GM12878 (cell line): ENCODE measurements at regions not wholly inside any gene's neighbourhood (a gene's known extent, or its start where the extent isn't known, plus 50 kb on each side); places are given as distances from the start of the nearest gene placed in this dataset.
"Not testable (repeated sequence)": the region's sequence is repeated elsewhere in the genome, so short reads cannot be mapped to it uniquely, and the experiment has no call there.

Source experiments
- ATAC-seq: fragments of 200-7000 bp; cut with Tn5 transposase; 3 replicates; pipeline ENCODE4 v1.9.1; 2020; ENCODE audit warnings: mild to moderate bottlenecking, moderate library complexity
- BruUV-seq: library from RNA; stranded (reverse); fragments of 400-500 nt; replicated peaks from 2 replicates; lab custom pipeline; 2021; lab: Mats Ljungman, UMichigan
- CTCF ChIA-PET: fragments of 300-600 bp; sonication (Branson Sonifier 250); formaldehyde crosslinking; extraction: SDS; loops from one replicate; lab custom pipeline; 2021; ENCODE audit warnings: inconsistent platforms; lab: Yijun Ruan, JAX
- POLR2A ChIA-PET: fragments of 350-600 bp; formaldehyde crosslinking; extraction: SDS; loops from one replicate; lab custom pipeline; 2021; ENCODE audit warnings: inconsistent platforms; lab: Charles Lee
- RAD21 ChIA-PET: fragments of 300-600 bp; sonication (Branson Sonifier 250); formaldehyde crosslinking; loops from one replicate; lab custom pipeline; 2023; ENCODE audit warnings: antibody characterized with exemption; ENCODE audit not compliant: unreplicated experiment; lab: Charles Lee
- SMC1A ChIA-PET: fragments of 300-600 bp; sonication (Branson Sonifier 250); formaldehyde crosslinking; loops from one replicate; lab custom pipeline; 2023; ENCODE audit not compliant: unreplicated experiment, uncharacterized antibody; lab: Charles Lee
- DNase-seq: peaks from one replicate; pipeline ENCODE4 v3.0.0-alpha.2; 2011; ENCODE audit warnings: low read depth, low spot score
- FAIRE-seq: peaks from 3 replicates; lab custom pipeline; 2011; peaks lifted over from hg19 to GRCh38; lab: Jason Lieb, UNC
- H2AFZ ChIP-seq: 2 replicates; pipeline ENCODE4 v1.6.0; 2011; ENCODE audit warnings: low read depth, low read length, control low read depth; ENCODE audit not compliant: control insufficient read depth
- H3K27ac ChIP-seq: 2 replicates; pipeline ENCODE4 v1.5.1; 2011; ENCODE audit warnings: control low read depth; ENCODE audit not compliant: control insufficient read depth, insufficient read depth
- H3K27me3 ChIP-seq, 2 experiments: replicated peaks in 1 of 2; 2 replicates each; pipeline versions ENCODE4 v1.6.0 to v1.6.1; 2011; ENCODE audit warnings: low read length in 1 of 2; ENCODE audit not compliant: control insufficient read depth in 2 of 2, insufficient read depth in 2 of 2
- H3K36me3 ChIP-seq, 2 experiments: 2 replicates each; pipeline ENCODE4 v1.5.1; 2011; ENCODE audit warnings: low read length in 1 of 2; ENCODE audit not compliant: control insufficient read depth in 2 of 2, insufficient read depth in 2 of 2
- H3K4me1 ChIP-seq: 2 replicates; pipeline ENCODE4 v1.6.1; 2011; ENCODE audit warnings: mild to moderate bottlenecking, low read length, moderate library complexity, mixed read lengths; ENCODE audit not compliant: control insufficient read depth, insufficient read depth
- H3K4me2 ChIP-seq: 2 replicates; pipeline ENCODE4 v1.6.0; 2011; ENCODE audit warnings: control low read depth; ENCODE audit not compliant: control insufficient read depth, insufficient read depth
- H3K4me3 ChIP-seq: fragments of 200-600 bp; sonication (generic); 2 replicates; pipeline ENCODE4 v1.5.1; 2016
- H3K79me2 ChIP-seq: 2 replicates; pipeline ENCODE4 v1.6.0; 2011; ENCODE audit warnings: low read length; ENCODE audit not compliant: control insufficient read depth, insufficient read depth
- H3K9ac ChIP-seq: 2 replicates; pipeline ENCODE4 v1.8.0; 2011; ENCODE audit warnings: low read length, control low read depth, mixed read lengths; ENCODE audit not compliant: control insufficient read depth, insufficient read depth
- H3K9me3 ChIP-seq: replicated peaks from 3 replicates; pipeline ENCODE4 v1.5.1; 2011; ENCODE audit warnings: mild to moderate bottlenecking, low read length; ENCODE audit not compliant: control insufficient read depth, insufficient read depth
- H4K20me1 ChIP-seq: 2 replicates; pipeline ENCODE4 v1.6.0; 2011; ENCODE audit not compliant: control insufficient read depth, insufficient read depth
- BHLHE40 ChIP-seq, 2 experiments: fragments of 450-650 bp in 1 of 2; IDR thresholded peaks; 2 replicates each; pipeline ENCODE4 v1.6.1; 2011 to 2017; ENCODE audit warnings: low read depth in 2 of 2, borderline replicate concordance in 1 of 2, improper control_type of control experiment in 1 of 2, low read length in 1 of 2, mild to moderate bottlenecking in 1 of 2
- CBX3 ChIP-seq: fragments of 200-600 bp; sonication (generic); IDR thresholded peaks from 2 replicates; pipeline ENCODE4 v1.6.1; 2016; ENCODE audit warnings: low read depth, borderline replicate concordance
- MAX ChIP-seq: IDR thresholded peaks from 2 replicates; pipeline ENCODE4 v1.6.1; 2012; ENCODE audit warnings: low read depth, low read length, improper control_type of control experiment
- NRF1 ChIP-seq: conservative IDR thresholded peaks from 2 replicates; pipeline ENCODE4 v1.6.1; 2011; ENCODE audit warnings: mild to moderate bottlenecking, low read depth, low read length, improper control_type of control experiment
- PAX5 ChIP-seq: IDR thresholded peaks from 2 replicates; pipeline ENCODE4 v1.6.1; 2011; ENCODE audit warnings: low read depth, low read length, borderline replicate concordance
- PML ChIP-seq: IDR thresholded peaks from 2 replicates; pipeline ENCODE4 v1.6.1; 2012; ENCODE audit warnings: low read length, inconsistent platforms
- USF2 ChIP-seq: IDR thresholded peaks from 2 replicates; pipeline ENCODE4 v1.6.1; 2011; ENCODE audit warnings: low read depth, low read length, improper control_type of control experiment, borderline replicate concordance
- WGBS: methylation state at CpG from one replicate; pipeline ENCODE4 v1.1.6; 2016; ENCODE audit warnings: low lambda C conversion rate; ENCODE audit not compliant: insufficient replicate concordance, insufficient coverage; ENCODE audit errors: missing lambda C conversion rate; 5-methylcytosine and 5-hydroxymethylcytosine counted together
- in situ Hi-C: fragments of 300-500 bp; cut with MboI; formaldehyde crosslinking; loops from 9 replicates; pipeline ENCODE4 v1.14.3; 2018; ENCODE audit warnings: mixed read lengths
- intact Hi-C: fragments of 100-400 bp; cut with micrococcal nuclease; formaldehyde crosslinking; loops from one replicate; pipeline ENCODE4 v1.14.2; 2022; ENCODE audit not compliant: unreplicated experiment

GRCh38 chrX:66815227-66815626, 176.3 kb upstream of the EDA2R start (continued):
- no peak for TF ChIP-seq CBX3
- no peak for TF ChIP-seq MAX
- TF ChIP-seq, all 136 proteins: peak for 0

GRCh38 chrX:66794514-66794913, 155.6 kb upstream of the EDA2R start:
- H2AFZ ChIP-seq, H3K4me3 ChIP-seq, H4K20me1 ChIP-seq, H3K4me2 ChIP-seq, BruUV-seq, in situ Hi-C loops, H3K9me3 ChIP-seq, H3K27ac ChIP-seq, CTCF ChIA-PET, ATAC-seq, intact Hi-C loops, RAD21 ChIA-PET, H3K36me3 ChIP-seq, H3K27me3 ChIP-seq, H3K79me2 ChIP-seq, DNase-seq, H3K9ac ChIP-seq, SMC1A ChIA-PET, FAIRE-seq, POLR2A ChIA-PET, H3K4me1 ChIP-seq: not testable (repeated sequence)
- 2% methylated on average over 5 of the region's 5 CpGs for WGBS

GRCh38 chrX:66766318-66766717, 127.4 kb upstream of the EDA2R start:
- no peak for TF ChIP-seq BHLHE40 (IDR thresholded peaks at IDR 0.05; ENCODE audit: borderline replicate concordance in 1 of 2, low read depth in 2 of 2, low read length in 1 of 2)
- TF ChIP-seq PML, result no peak
- no peak for TF ChIP-seq USF2
- TF ChIP-seq NRF1, result no peak
- TF ChIP-seq PAX5, result no peak
- H3K36me3 ChIP-seq, result no peaks in the 10 kb centered on the region
- 31% methylated on average over 3 of the region's 3 CpGs for WGBS
- FAIRE-seq, result no peak
- no peak for ATAC-seq
- no peak for DNase-seq
- CTCF ChIA-PET, result no interaction called here
- RAD21 ChIA-PET, result no interaction called here
- H2AFZ ChIP-seq, result no peak overlapping the region
- no TSS peak for BruUV-seq
- SMC1A ChIA-PET, result no interaction called here
- H3K9ac ChIP-seq, result no peak overlapping the region
- intact Hi-C loops (no loop called here), in situ Hi-C loops (no loop called here)
- H3K4me3 ChIP-seq, result no peak overlapping the region
- H3K79me2 ChIP-seq, result no peaks in the 10 kb centered on the region
- POLR2A ChIA-PET, result no interaction called here
- H3K27ac ChIP-seq, result no peak overlapping the region
- no peaks in the 10 kb centered on the region for H3K4me1 ChIP-seq
- no peaks in the 10 kb centered on the region for H3K27me3 ChIP-seq
- H4K20me1 ChIP-seq, result no peaks in the 10 kb centered on the region
- no peaks in the 10 kb centered on the region for H3K9me3 ChIP-seq
- no peak overlapping the region for H3K4me2 ChIP-seq
